ENCODE measurements at regions not wholly inside any gene's neighbourhood (a gene's known extent, or its start where the extent isn't known, plus 50 kb on each side); places are given as distances from the start of the nearest gene placed in this dataset.

GRCh38 chr17:79433379-79433778, 177.5 kb downstream of the RBFOX3 start:
- Histone ChIP-seq H3K4me1 (ENCODE audit: insufficient read depth, low read length) (no peaks in the 10 kb centered on the region), H3K79me2 (ENCODE audit: low read length) (no peaks in the 10 kb centered on the region), H3K9ac (ENCODE audit: low read length) (no peak overlapping the region), H3K27ac (ENCODE audit: low read length) (no peak overlapping the region), H3K27me3 (ENCODE audit: low read length) (peaks cover 97% of the 10 kb centered on the region), H3K4me3 (ENCODE audit: low read length) (no peak overlapping the region), H4K20me1 (ENCODE audit: low read length) (no peaks in the 10 kb centered on the region), H3K36me3 (ENCODE audit: low read depth, low read length) (no peaks in the 10 kb centered on the region), H3K9me2 (replicated peaks; ENCODE audit: low read length) (no peaks in the 10 kb centered on the region), H3F3A (ENCODE audit: low read length, unreplicated experiment) (no peaks in the 10 kb centered on the region), H3K4me2 (ENCODE audit: low read length) (no peak overlapping the region), H2AFZ (ENCODE audit: low read length) (no peak overlapping the region), H3K9me3 (ENCODE audit: low read length) (no peaks in the 10 kb centered on the region)
- intact Hi-C loops (cut with micrococcal nuclease), result no loop called here
- ChIA-PET CTCF (no interaction called here), POLR2A (ENCODE audit: unreplicated experiment) (no interaction called here)
- no peak for ATAC-seq
- BruUV-seq (replicated peaks), result no TSS peak
- TF ChIP-seq CTCF (conservative IDR thresholded peaks at IDR 0.05; ENCODE audit: low read depth, low read length) (no peak), EZH2 (IDR thresholded peaks at IDR 0.05; ENCODE audit: low read length, unreplicated experiment) (no peak), EZH2phosphoT487 (IDR thresholded peaks at IDR 0.05; ENCODE audit: borderline replicate concordance, low read length) (no peak)
- DNase-seq, result no peak

GRCh38 chr17:79431175-79431574, 179.7 kb downstream of the RBFOX3 start:
- Histone ChIP-seq H3K4me3 (ENCODE audit: low read length) (no peak overlapping the region), H3K9me3 (ENCODE audit: low read length) (no peaks in the 10 kb centered on the region), H3K27ac (ENCODE audit: low read length) (no peak overlapping the region), H3K36me3 (ENCODE audit: low read depth, low read length) (no peaks in the 10 kb centered on the region), H2AFZ (ENCODE audit: low read length) (no peak overlapping the region), H3K4me2 (ENCODE audit: low read length) (no peak overlapping the region), H3K9me2 (replicated peaks; ENCODE audit: low read length) (no peaks in the 10 kb centered on the region), H3K27me3 (ENCODE audit: low read length) (peaks cover 97% of the 10 kb centered on the region), H3K4me1 (ENCODE audit: insufficient read depth, low read length) (no peaks in the 10 kb centered on the region), H3K79me2 (ENCODE audit: low read length) (no peaks in the 10 kb centered on the region), H3F3A (ENCODE audit: low read length, unreplicated experiment) (no peaks in the 10 kb centered on the region), H4K20me1 (ENCODE audit: low read length) (no peaks in the 10 kb centered on the region), H3K9ac (ENCODE audit: low read length) (no peak overlapping the region)
- intact Hi-C loops (cut with micrococcal nuclease), result no loop called here
- no TSS peak for BruUV-seq (replicated peaks)
- CTCF ChIA-PET, result no interaction called here
- ATAC-seq, result no peak
- POLR2A ChIA-PET (ENCODE audit: unreplicated experiment), result no interaction called here
- TF ChIP-seq EZH2phosphoT487 (IDR thresholded peaks at IDR 0.05; ENCODE audit: borderline replicate concordance, low read length) (no peak), CTCF (conservative IDR thresholded peaks at IDR 0.05; ENCODE audit: low read depth, low read length) (no peak), EZH2 (IDR thresholded peaks at IDR 0.05; ENCODE audit: low read length, unreplicated experiment) (no peak)
- DNase-seq, result no peak

- Histone ChIP-seq H3K4me1 (ENCODE audit: insufficient read depth, low read length) (no peaks in the 10 kb centered on the region), H3K27me3 (ENCODE audit: low read length) (peaks cover 97% of the 10 kb centered on the region), H2AFZ (ENCODE audit: low read length) (no peak overlapping the region), H3K9ac (ENCODE audit: low read length) (no peak overlapping the region), H3F3A (ENCODE audit: low read length, unreplicated experiment) (no peaks in the 10 kb centered on the region), H3K4me3 (ENCODE audit: low read length) (no peak overlapping the region), H3K9me2 (replicated peaks; ENCODE audit: low read length) (no peaks in the 10 kb centered on the region), H4K20me1 (ENCODE audit: low read length) (no peaks in the 10 kb centered on the region), H3K79me2 (ENCODE audit: low read length) (no peaks in the 10 kb centered on the region), H3K4me2 (ENCODE audit: low read length) (no peak overlapping the region), H3K27ac (ENCODE audit: low read length) (no peak overlapping the region), H3K36me3 (ENCODE audit: low read depth, low read length) (no peaks in the 10 kb centered on the region), H3K9me3 (ENCODE audit: low read length) (no peaks in the 10 kb centered on the region)
- ATAC-seq, result no peak
- no peak for DNase-seq
- BruUV-seq (replicated peaks), result no TSS peak
- intact Hi-C loops (cut with micrococcal nuclease), result loop anchor here (2.0 kb wide), 1 partner anchor 279 kb away; no protein-coding TSS in a partner anchor
- TF ChIP-seq EZH2 (IDR thresholded peaks at IDR 0.05; ENCODE audit: low read length, unreplicated experiment) (no peak), EZH2phosphoT487 (IDR thresholded peaks at IDR 0.05; ENCODE audit: borderline replicate concordance, low read length) (no peak), CTCF (conservative IDR thresholded peaks at IDR 0.05; ENCODE audit: low read depth, low read length) (no peak)
- ChIA-PET POLR2A (ENCODE audit: unreplicated experiment) (no interaction called here), CTCF (no interaction called here)
Observed at GRCh38 chr17:79429864-79430494, 180.9 kb downstream of the RBFOX3 start.
